ENCODE measurements at regions not wholly inside any gene's neighbourhood (a gene's known extent, or its start where the extent isn't known, plus 50 kb on each side); places are given as distances from the start of the nearest gene placed in this dataset.

GRCh38 chr18:78813156-78813555, 166.5 kb upstream of the SALL3 start:
- no peak for TF ChIP-seq CTCF (IDR thresholded peaks at IDR 0.05)
- no peak for TF ChIP-seq POLR2AphosphoS5 (IDR thresholded peaks at IDR 0.05)
